Esophagus mucosa (tissue), 1 donor: ENCODE measurements at regions not wholly inside any gene's neighbourhood (a gene's known extent, or its start where the extent isn't known, plus 50 kb on each side); places are given as distances from the start of the nearest gene placed in this dataset.

Source experiments
- ATAC-seq: fragments of 200-7000 bp; cut with Tn5 transposase; one replicate; pipeline ENCODE4 v1.9.1; 2020
- donor health status: DM: yes; HTN: yes; CAD: no.

GRCh38 chr6:138008791-138009190 lies 98.4 kb downstream of the PERP start:
- ATAC-seq, result no peak

DNA sequence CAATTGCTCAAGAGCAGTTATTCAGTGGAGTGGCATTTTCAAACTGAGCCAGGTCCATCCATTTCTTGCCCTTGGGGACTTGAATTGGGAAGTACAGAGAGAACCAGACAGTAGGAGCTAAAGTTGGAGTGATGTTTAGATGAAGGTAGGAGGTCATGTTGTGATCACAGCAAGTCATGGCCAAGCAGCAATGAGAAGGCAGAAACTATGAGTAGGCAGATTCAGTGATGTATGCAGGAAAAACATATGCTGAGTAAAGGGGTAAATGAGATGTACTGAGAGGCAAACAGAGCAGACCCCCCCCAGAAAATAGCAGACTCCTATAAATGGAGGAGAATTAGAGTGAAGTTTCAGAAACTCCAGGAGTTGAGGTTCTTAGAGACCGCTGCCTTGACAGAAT lies 95.8 kb downstream of the PERP start:
- no peak for ATAC-seq

GRCh38 chr6:138012682-138013081 lies 94.5 kb downstream of the PERP start:
- ATAC-seq, result peak; percentile 78

GRCh38 chr6:138013959-138014358 lies 93.3 kb downstream of the PERP start:
- peak; percentile 95 for ATAC-seq

DNA sequence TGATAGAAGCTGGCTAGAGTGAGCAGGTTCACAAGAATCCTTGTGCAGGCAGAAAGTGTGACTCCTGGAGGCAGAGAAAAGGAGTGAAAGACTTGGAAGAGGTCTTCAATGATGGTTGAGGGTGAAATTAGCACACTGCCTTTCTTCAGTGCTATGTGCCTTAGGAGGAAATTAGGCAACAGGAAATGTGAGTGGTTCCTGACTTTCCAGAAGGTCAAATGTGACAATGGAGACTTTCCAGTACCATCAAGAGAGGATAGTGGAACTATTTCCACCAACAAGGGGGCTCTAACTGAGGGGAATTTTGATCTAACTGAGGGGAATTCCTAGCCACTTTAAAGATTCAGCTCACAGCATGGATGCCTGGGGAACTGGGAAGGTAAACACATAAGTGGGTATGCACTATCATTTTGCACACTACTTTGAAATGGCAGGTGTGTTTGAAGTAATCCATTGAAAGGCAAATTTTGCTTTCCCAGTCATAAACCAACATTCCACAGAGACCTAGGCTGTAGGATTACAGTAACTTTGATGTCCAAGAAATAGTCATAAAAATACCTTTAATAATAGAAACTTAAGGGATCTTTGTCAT lies 90.0 kb downstream of the PERP start:
- no peak for ATAC-seq

- ATAC-seq, result no peak
These were observed 88.9 kb downstream of the PERP start for GRCh38 chr6:138018297-138018696.

GRCh38 chr6:138025528-138025978 lies 81.7 kb downstream of the PERP start:
- no peak for ATAC-seq

DNA sequence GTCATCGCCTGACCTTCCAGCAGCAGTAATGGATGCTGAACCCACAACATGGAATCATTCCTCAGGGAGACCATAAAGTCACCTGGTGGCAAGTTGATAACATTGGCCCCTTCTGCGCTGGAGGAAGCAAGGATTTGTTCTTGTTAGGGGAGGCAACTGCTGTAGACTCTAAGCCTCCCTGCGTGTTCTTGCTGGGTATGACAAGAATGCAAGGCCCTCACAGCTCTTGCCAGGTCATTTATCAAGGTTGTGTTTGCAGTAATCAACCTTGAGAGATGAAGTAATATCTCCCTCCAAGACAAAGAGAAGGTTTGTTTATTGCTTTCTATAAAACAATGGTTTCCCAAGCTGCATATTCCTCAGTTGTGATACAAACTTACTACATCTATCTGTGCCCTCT lies 80.9 kb downstream of the PERP start:
- ATAC-seq, result no peak

- peak; percentile 91 for ATAC-seq
These were observed 78.3 kb downstream of the PERP start for GRCh38 chr6:138028893-138029292.

DNA sequence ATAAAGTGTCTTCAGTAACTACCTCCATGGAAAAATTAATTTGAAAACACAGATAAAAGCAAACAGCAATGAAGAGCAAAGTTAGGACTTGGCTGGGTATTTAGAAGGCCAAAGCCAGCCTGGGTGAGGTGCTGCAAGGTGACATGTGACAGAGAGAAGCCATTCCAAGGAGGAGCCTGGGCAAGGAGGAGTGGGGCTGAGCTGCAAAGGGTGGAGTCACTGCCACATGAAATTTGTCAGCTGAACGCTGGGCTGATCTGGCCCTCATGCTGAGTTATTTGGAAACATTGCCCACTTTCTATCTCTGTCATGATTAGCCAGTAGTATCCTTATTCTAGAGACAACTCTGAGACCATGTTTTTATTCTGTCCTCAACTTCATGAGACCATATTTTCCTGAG lies 76.3 kb downstream of the PERP start:
- peak; percentile 30 for ATAC-seq

DNA sequence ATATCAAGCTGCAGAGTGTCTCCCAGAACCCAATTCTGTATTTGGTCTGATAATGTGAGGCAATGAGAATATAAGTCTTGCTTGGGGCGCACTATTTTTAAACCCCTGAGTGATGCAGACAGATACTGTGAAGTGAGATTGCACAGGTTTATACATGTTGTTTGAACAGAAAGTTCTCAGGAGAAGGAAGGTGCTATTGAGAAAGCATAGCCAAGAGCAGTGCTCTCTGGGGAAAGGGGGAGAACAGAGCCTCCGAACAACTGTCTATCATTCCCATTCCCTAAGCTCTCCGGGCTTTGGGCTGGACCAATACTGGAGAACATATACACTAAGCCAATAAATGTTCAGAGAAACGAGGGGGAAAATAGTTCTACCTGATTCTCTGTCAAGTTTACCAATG lies 75.8 kb downstream of the PERP start:
- peak; percentile 29 for ATAC-seq

DNA sequence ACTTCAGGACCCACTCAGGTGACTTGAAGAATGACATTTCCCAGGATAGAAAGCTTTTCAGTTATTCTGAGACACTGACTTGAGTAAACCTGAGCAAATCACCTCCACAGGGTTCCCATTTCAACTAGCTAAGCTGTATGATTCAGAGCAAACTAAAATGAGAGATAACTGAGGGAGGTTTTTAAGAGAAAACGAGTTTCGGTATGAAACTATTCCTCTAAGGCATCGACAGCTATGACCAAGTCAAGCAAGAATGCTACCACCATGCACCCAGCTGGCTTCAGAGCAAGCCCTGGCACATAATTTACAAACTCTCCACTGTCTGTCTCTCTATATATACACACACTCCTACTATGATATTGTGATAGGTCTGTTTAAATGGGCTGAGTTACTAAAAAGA lies 75.4 kb downstream of the PERP start:
- ATAC-seq, result peak; percentile 30

GRCh38 chr6:138032571-138032970 lies 74.6 kb downstream of the PERP start:
- peak; percentile 54 for ATAC-seq

GRCh38 chr6:138034229-138034628 lies 73.0 kb downstream of the PERP start:
- ATAC-seq, result no peak

GRCh38 chr6:138035070-138035469 lies 72.1 kb downstream of the PERP start:
- peak; percentile 87 for ATAC-seq

DNA sequence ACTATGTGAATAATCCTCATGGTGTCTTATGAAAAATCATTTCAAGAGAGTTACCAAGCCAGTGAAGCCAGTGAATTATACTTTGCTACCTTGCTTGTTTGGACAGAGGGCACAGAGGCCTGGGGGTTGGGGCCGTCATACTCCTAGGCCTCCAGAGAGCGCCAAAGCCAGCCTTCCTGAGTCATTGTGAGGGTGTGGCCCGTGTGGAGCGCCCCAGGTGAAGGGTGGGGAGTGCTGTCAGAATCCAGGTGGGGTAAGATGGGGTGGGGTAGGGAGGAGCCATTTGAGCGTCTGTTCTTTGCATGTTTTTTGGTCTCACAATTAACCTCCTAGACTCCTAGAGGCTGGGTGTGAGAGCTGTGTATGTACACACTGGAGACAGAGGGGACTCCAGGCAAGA lies 71.1 kb downstream of the PERP start:
- peak; percentile 88 for ATAC-seq

- peak; percentile 1 for ATAC-seq
These were observed 70.2 kb downstream of the PERP start for GRCh38 chr6:138037009-138037504.

DNA sequence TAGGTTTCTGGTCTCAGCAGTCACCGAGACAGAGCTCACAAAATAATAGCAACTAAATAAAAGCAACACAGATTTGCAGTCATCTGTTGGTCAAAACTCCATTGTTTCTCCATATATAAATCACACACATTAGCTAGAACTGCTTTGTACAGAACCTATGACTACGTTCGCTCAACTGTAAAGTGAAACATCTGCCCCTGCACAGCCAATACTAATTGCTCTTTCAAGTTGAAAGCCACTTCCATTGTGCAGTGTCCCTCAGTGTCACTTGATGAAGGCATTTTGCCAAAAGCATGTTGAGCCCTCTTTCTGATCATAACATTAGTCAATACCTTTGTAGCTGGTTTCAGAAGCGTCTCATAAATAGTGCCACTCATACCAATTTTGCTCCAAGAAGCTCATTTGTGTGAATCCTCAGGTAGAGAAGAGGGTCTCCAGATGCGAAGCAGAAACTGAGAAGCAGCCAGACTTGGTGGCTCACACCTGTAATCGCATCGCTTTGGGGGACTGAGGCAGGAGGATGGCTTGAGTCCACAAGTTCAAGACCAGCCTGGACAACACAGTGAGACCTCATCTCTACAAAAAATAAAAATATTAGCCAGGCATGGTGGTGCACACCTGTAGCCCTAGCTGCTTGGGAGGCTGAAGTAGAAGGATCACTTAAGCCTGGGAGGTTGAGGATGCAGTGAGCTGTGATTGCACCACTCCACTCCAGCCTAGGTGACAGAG lies 68.9 kb downstream of the PERP start:
- ATAC-seq, result no peak
